ENCODE measurements at regions not wholly inside any gene's neighbourhood (a gene's known extent, or its start where the extent isn't known, plus 50 kb on each side); places are given as distances from the start of the nearest gene placed in this dataset.

DNA sequence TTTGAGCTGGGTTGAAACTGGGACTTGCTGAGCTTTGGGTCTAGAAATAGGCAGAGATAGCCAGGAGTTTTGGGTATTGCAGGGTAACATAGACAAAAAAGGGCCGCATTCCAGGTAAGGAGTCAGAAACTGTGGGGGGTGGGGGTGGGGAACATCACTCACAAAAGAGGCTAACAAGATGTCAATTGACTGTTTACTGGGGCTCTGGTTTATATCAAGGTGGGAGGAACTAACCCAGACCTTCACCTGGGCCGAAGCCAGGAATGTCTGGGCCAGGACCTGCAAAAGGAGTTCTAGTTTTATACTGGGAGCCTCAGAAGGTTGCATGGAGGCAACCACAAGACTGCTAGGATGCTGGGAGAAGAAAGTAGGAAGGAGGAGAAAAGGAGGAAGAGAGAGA lies 154.4 kb downstream of the EMP1 start:
- ATAC-seq (no peak), DNase-seq (no peak)
- intact Hi-C loops (cut with DNase I): no loop called here
- Histone ChIP-seq H3K4me1 (peaks cover 0 to 3% (median 0%) of the 10 kb centered on the region in 9 donors), H3K27ac (no peak overlapping the region), H3K4me3 (no peak overlapping the region), H3K36me3 (no peaks in the 10 kb centered on the region), H3K9me3 (no peaks in the 10 kb centered on the region), H3K27me3 (peaks cover 0 to 24% (median 8%) of the 10 kb centered on the region in 7 donors)
- no peak for TF ChIP-seq CTCF (IDR thresholded peaks at IDR 0.05)
- 70 to 79% methylated on average over 2 of the region's 2 CpGs for WGBS, 2 donors

GRCh38 chr12:13350381-13350780 lies 153.9 kb downstream of the EMP1 start:
- WGBS, 2 donors: 66 to 67% methylated on average over 2 of the region's 2 CpGs
- H3K9me3 ChIP-seq: no peaks in the 10 kb centered on the region
- peaks cover 0 to 20% (median 7%) of the 10 kb centered on the region in 7 donors for H3K27me3 ChIP-seq
- H3K36me3 ChIP-seq: no peaks in the 10 kb centered on the region
- intact Hi-C loops (cut with DNase I): no loop called here
- no peak overlapping the region for H3K27ac ChIP-seq
- ATAC-seq (no peak), DNase-seq (no peak)
- no peak for TF ChIP-seq CTCF (IDR thresholded peaks at IDR 0.05)
- H3K4me1 ChIP-seq: peaks cover 0 to 3% (median 0%) of the 10 kb centered on the region in 9 donors
- H3K4me3 ChIP-seq: no peak overlapping the region

GRCh38 chr12:13348464-13348863 lies 151.9 kb downstream of the EMP1 start:
- intact Hi-C loops (cut with DNase I): no loop called here
- Histone ChIP-seq H3K27ac (no peak overlapping the region), H3K27me3 (peaks cover 0 to 13% (median 6%) of the 10 kb centered on the region in 7 donors), H3K4me1 (peaks cover 0 to 3% (median 0%) of the 10 kb centered on the region in 9 donors), H3K4me3 (no peak overlapping the region), H3K36me3 (no peaks in the 10 kb centered on the region), H3K9me3 (no peaks in the 10 kb centered on the region)
- no peak for DNase-seq
- ATAC-seq: no peak
- TF ChIP-seq CTCF (IDR thresholded peaks at IDR 0.05): no peak
- WGBS, 2 donors: 86 to 94% methylated on average over 1 of the region's 1 CpG

GRCh38 chr12:13347241-13348043 lies 150.9 kb downstream of the EMP1 start:
- H3K36me3 ChIP-seq: no peaks in the 10 kb centered on the region
- H3K4me1 ChIP-seq: peaks cover 0 to 3% (median 0%) of the 10 kb centered on the region in 9 donors
- H3K27ac ChIP-seq: peak overlapping the region in 1 of 10 donors; percentile 8
- H3K4me3 ChIP-seq: no peak overlapping the region
- H3K27me3 ChIP-seq: peaks cover 0 to 12% (median 5%) of the 10 kb centered on the region in 7 donors
- intact Hi-C loops (cut with DNase I): no loop called here
- peak in 3 of 8 donors; percentile 22 to 83 (median 55) for ATAC-seq
- no peak for TF ChIP-seq CTCF (IDR thresholded peaks at IDR 0.05)
- 54 to 57% methylated on average over 4 of the region's 4 CpGs for WGBS, 2 donors
- DNase-seq: no peak
- H3K9me3 ChIP-seq: no peaks in the 10 kb centered on the region
